Fibroblast of skin of left biceps (primary cell): ENCODE measurements at regions not wholly inside any gene's neighbourhood (a gene's known extent, or its start where the extent isn't known, plus 50 kb on each side); places are given as distances from the start of the nearest gene placed in this dataset.

Experiments
- DNase-seq, 2 experiments: peaks; one replicate each; pipeline ENCODE4 v3.0.0-alpha.2; 2013; ENCODE audit warnings: low read depth in 2 of 2

DNA sequence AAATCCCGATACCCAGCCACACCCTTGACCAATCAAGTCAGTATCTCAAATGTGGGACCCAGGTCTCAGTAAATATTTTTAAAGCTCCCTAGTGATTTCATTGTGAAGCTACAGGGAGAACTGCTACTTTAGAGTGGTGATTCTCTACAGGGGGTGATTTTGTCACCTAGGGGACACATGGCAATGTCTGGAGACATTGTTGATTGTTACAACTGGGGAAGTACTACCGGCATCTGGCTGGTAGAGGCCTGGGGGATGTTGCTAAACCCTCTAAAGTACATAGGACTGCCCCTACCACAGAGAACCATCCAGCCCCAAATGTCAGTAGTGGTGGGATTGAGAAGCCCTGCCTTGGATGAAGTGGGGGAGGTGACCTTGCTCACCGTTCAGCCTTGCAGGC lies 152.9 kb downstream of the RPS24 start:
- DNase-seq = no peak

DNA sequence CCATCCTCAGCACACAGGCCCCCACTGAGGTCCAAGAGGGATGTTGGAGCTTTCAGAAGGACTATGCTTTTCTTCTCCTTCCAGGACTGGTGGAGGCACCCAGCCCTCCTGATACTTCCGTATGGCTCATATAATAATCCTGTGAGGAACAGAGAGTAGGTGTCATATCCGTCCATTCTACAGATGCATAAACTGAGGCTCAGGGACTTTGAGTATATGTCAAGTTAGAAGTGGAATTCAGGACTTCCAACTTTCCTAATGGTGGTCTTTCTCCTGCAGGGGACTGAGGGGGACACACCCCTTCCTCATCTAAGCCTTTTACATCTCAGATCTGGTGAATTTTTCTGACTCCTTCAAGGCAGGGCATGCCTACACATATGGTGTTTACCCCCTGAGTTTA lies 153.7 kb downstream of the RPS24 start:
- no peak for DNase-seq

- no peak for DNase-seq
These were observed 154.8 kb downstream of the RPS24 start for GRCh38 chr10:78188446-78188845.

- DNase-seq = no peak
These were observed 156.6 kb downstream of the RPS24 start for GRCh38 chr10:78190051-78190825.

DNA sequence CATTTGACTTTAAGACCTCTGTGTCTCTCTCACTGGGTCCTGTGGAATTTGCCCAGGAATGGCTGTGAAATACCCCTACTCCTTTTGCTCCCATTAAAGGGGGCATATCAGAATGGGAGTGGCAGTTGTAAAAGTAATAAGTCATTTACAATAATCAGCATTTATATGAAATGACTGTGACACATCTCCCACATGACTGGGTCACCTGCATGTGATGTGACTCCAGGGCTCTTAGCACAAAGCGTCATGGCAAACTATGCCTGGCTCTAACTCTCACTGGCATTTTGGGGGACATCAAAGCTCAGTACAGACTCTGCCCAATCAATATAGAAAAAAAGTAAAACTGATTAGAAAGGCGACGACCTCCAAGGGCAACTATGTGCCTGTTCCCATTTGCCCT lies 157.6 kb downstream of the RPS24 start:
- DNase-seq = no peak

GRCh38 chr10:78193189-78193588 lies 159.5 kb downstream of the RPS24 start:
- no peak for DNase-seq

DNA sequence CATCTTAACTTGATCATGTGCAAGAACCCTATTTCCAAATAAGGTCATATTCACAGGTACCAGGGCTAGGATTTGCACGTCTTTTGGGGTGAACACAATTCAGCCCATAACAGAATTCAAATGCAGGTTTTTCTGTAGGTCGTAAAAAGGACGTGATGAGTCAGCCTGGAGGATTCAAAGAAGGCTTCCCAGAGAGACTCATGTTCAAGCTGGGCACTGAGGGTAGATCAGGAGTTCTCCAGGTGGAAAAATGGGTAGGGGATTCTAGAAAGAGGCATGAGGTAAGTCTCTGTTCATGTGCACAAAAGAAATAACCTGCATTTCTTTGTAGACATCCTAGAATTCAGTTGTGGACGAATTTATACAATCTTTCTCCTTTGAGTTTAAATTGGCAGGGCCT lies 160.4 kb downstream of the RPS24 start:
- DNase-seq = no peak

GRCh38 chr10:78194539-78195402 lies 161.1 kb downstream of the RPS24 start:
- no peak for DNase-seq

DNA sequence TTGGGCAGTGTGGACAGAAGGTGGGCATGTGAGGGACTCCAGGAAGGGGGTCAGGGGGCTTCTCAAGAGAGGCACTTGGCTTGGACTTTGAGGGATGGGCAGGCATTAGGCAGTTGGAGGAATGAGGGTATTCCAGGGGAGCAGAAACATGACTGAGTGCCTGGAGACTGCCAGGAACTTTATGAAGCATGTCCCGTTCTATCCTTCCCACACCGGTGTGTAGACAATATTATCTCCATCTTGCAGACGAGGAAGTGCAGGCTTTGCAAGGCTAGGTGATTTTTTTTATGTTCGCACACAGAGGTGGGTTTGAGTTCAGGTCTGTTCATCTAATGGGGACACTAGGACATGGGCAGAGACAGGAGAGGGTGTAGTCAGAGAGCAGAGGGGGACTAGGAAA lies 162.7 kb downstream of the RPS24 start:
- DNase-seq = no peak

GRCh38 chr10:78196964-78197363 lies 163.3 kb downstream of the RPS24 start:
- peak in 1 of 2 experiments; percentile 13 for DNase-seq

GRCh38 chr10:78197628-78198272 lies 164.1 kb downstream of the RPS24 start:
- DNase-seq = no peak

DNA sequence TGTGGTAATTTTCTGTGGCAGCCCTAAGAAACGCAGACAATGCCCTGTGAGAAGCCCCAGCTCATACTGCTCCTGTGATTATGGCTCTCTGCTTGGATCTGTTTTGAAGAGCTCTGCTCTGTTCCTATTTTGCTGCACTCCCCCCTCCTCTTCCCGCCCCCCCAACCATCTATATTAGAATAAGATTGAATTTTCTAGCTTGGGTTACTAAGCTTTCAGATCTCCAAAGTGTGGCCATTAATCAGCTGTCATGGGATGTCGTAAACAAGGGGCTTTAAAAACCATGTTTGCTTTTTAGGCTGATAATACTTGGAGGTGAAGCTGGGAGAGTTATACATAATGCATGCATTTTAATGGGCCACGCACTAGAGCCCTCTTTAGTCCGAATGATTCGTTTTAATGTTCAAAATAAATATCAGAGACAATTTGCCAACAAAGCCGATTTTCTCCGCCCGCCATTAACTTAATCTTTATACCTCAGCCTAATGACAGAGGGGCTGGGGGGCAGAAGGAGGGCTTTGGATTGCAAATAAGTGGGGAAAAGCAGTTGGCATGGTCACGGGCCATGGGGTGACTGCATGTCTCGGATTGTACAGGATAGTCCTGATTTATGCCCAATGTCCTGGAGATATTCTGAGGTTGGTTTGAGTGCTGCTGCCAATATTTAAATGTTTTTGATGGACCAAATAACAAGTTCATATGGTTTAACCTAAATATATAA lies 165.5 kb downstream of the RPS24 start:
- DNase-seq = no peak

GRCh38 chr10:78199759-78200158 lies 166.1 kb downstream of the RPS24 start:
- no peak for DNase-seq

- no peak for DNase-seq
These were observed 167.0 kb downstream of the RPS24 start for GRCh38 chr10:78200686-78201085.

DNA sequence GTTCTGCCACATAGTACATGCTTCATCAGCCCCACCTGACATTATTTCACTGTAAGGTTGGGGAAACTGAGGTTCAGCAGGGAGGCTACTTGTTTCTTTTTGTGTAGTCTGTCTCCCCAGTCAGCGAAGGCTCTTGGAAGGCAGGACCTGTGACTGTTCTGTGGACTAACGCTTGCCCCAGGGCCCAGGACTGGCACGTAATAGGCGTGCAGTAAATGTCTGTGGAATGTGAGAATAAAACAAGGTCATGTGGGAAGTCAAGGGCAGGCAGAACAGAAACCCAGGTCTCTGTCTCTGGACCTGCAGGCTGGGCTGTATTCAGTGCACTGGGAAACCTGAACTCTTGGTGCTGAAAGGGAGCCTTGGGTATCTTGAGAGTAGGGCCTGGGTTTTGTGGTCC lies 168.7 kb downstream of the RPS24 start:
- no peak for DNase-seq

DNA sequence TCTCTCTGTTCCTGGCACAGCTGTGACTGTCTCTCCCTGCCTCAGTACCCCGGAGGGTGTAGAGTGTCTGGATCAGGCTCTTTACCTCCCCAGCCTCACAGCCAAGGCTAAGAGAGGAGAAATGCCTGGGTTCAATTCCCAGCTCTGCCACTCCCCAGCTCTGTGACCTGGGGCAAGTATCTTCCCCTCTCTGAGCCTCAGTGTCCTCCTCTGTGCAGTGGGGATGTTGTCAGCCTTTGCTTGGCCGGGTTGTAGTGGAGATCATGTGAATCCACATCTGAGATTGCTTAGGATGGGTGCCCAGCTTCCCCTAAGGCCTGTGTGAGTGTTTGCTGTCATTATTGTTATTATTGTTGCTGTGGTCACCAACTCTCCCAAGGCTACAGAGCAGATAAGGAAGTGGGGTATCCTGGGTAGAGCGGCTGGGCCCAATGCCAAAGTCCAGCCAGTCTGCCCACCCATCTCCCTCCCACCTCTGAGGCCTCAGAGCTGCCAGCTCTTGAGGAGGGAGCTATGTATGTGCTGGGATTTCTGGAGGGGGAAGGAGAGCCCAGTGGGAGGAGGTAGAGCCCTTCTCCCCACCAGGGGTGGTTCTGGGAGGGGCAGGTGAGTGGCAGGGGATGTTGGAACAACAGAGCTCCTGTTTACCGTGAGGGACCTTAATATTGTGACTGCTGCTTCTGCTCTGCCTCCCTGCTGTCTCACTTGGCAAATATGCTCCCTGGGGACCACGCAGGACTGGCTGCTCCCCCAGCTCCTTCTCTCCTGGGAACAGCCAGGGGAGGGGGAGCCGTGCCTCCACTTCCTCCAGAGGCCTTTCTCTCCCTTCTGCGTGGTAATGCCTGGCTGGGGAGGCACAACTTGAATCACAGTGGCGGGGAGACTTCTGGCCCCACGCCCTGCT lies 170.5 kb downstream of the RPS24 start:
- DNase-seq = no peak

GRCh38 chr10:78205457-78206016 lies 171.9 kb downstream of the RPS24 start:
- DNase-seq = no peak

DNA sequence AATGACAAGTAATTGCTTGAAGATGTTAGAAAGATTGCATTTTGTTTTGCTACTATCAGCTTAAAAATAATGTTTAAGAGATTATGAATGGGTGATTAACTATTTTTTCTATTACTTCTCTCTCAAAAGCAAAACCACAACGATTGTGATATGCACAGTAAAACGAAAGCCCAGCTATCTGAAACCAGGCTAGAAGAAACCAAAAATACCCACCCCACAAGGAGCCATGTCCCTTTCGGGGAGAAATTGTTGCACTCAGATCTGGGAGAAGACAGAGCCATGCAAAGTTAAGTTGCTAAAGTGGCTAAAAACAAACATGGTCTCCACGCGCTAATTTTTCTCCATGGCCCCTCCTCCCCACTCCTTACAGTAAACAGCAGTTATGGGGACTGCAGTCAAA lies 173.6 kb downstream of the RPS24 start:
- no peak for DNase-seq

GRCh38 chr10:78207776-78208175 lies 174.1 kb downstream of the RPS24 start:
- no peak for DNase-seq

DNA sequence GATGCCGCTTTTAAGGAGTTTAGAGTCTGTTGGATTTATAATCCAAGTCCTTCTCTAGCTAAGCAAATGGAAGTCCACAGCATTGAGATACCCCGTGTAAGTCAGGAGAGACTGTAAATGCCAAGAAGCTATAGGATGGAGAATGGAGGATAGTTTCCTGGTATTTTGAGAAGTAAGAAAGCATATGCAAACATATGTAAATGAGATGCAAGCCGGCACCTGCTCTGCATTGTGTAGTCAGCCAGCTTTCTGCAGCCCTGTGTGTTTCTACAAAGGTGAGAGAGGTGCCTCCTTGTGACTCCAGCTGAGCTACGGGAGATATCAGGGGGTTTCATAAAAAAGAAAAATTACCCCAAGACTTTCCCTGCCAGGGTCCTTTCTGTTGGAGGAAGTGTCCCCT lies 176.3 kb downstream of the RPS24 start:
- no peak for DNase-seq

DNA sequence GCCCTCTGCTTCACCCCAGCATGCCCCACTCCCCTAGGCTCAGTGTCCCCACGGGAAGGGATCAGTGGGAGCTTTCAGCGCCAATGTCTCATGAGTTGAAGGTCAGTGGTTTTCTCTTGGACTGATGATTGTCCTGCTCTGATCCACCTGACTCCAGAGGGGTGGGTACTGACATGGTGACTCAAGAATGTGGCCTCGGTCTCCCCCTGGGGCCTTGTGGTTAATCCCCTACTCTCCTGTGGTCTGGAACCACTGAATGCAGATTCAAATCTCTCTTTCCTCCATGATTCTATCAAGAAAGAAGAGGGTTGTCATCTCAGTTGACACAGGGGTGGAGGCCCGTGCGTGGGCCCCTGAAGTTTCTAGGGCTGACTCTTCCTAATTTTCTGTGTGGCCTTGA lies 176.9 kb downstream of the RPS24 start:
- DNase-seq = no peak
